H9 (cell line): ENCODE measurements at regions not wholly inside any gene's neighbourhood (a gene's known extent, or its start where the extent isn't known, plus 50 kb on each side); places are given as distances from the start of the nearest gene placed in this dataset.
"Not testable (repeated sequence)": the region's sequence is repeated elsewhere in the genome, so short reads cannot be mapped to it uniquely, and the experiment has no call there.

Source experiments
- DNase-seq: peaks from one replicate; pipeline ENCODE4 v3.0.0-alpha.2; 2017
- H2AFZ ChIP-seq: one replicate; pipeline ENCODE4 v1.6.1; 2013; ENCODE audit warnings: mild to moderate bottlenecking, low read length, control low read depth, moderate library complexity
- H2AK5ac ChIP-seq: 2 replicates; pipeline ENCODE4 v1.6.1; 2013; ENCODE audit warnings: low read length, control low read depth, mixed read lengths; ENCODE audit not compliant: insufficient read length
- H2BK120ac ChIP-seq: one replicate; pipeline ENCODE4 v1.6.1; 2013; ENCODE audit warnings: low read depth, mild to moderate bottlenecking, low read length, control low read depth, inconsistent platforms; ENCODE audit not compliant: poor library complexity, severe bottlenecking
- H2BK12ac ChIP-seq: 2 replicates; pipeline ENCODE4 v1.6.1; 2013; ENCODE audit warnings: low read length, control low read depth, mixed read lengths, low read depth; ENCODE audit not compliant: insufficient read length
- H2BK15ac ChIP-seq: 2 replicates; pipeline ENCODE4 v1.6.1; 2013; ENCODE audit warnings: low read depth, low read length, control low read depth
- H2BK20ac ChIP-seq: one replicate; pipeline ENCODE4 v1.6.1; 2013; ENCODE audit warnings: low read depth, mild to moderate bottlenecking, low read length, control low read depth, inconsistent platforms; ENCODE audit not compliant: poor library complexity, severe bottlenecking
- H2BK5ac ChIP-seq: 2 replicates; pipeline ENCODE4 v1.6.1; 2013; ENCODE audit warnings: low read length, control low read depth, mixed read lengths; ENCODE audit not compliant: insufficient read length
- H3K14ac ChIP-seq: 2 replicates; pipeline ENCODE4 v1.6.1; 2013; ENCODE audit warnings: low read length, control low read depth; ENCODE audit not compliant: insufficient read depth
- H3K18ac ChIP-seq: 2 replicates; pipeline ENCODE4 v1.6.1; 2013; ENCODE audit warnings: low read depth, mild to moderate bottlenecking, mixed read lengths, low read length, control low read depth; ENCODE audit not compliant: insufficient read length
- H3K23ac ChIP-seq: 2 replicates; pipeline ENCODE4 v1.6.1; 2013; ENCODE audit warnings: low read length, control low read depth, mixed read lengths, low read depth; ENCODE audit not compliant: insufficient read length
- H3K23me2 ChIP-seq: 2 replicates; pipeline ENCODE4 v1.6.1; 2013; ENCODE audit warnings: low read depth, mild to moderate bottlenecking, mixed read lengths, low read length, control low read depth; ENCODE audit not compliant: insufficient read length, poor library complexity, severe bottlenecking
- H3K27ac ChIP-seq: 2 replicates; pipeline ENCODE4 v1.5.1; 2013; ENCODE audit warnings: low read length, control low read depth, mixed read lengths, low read depth; ENCODE audit not compliant: insufficient read length
- H3K27me3 ChIP-seq: 2 replicates; pipeline ENCODE4 v1.6.1; 2013; ENCODE audit warnings: low read length, control low read depth, inconsistent platforms; ENCODE audit not compliant: insufficient read depth
- H3K4ac ChIP-seq: 2 replicates; pipeline ENCODE4 v1.6.1; 2013; ENCODE audit warnings: low read depth, mild to moderate bottlenecking, control low read depth, inconsistent platforms, low read length, moderate library complexity
- H3K4me1 ChIP-seq: 2 replicates; pipeline ENCODE4 v1.6.1; 2013; ENCODE audit warnings: low read length, control low read depth, inconsistent platforms; ENCODE audit not compliant: insufficient read depth
- H3K4me2 ChIP-seq: 2 replicates; pipeline ENCODE4 v1.6.1; 2013; ENCODE audit warnings: low read length, control low read depth, mixed read lengths; ENCODE audit not compliant: insufficient read length, insufficient read depth
- H3K56ac ChIP-seq: 2 replicates; pipeline ENCODE4 v1.6.1; 2013; ENCODE audit warnings: low read depth, mild to moderate bottlenecking, mixed read lengths, low read length, control low read depth; ENCODE audit not compliant: insufficient read length
- H3K79me1 ChIP-seq: 2 replicates; pipeline ENCODE4 v1.6.1; 2013; ENCODE audit warnings: low read depth, mild to moderate bottlenecking, moderate library complexity, low read length, control low read depth, inconsistent platforms; ENCODE audit not compliant: insufficient read depth, poor library complexity, severe bottlenecking
- H3K79me2 ChIP-seq: 2 replicates; pipeline ENCODE4 v1.6.1; 2013; ENCODE audit warnings: low read length, control low read depth, inconsistent platforms; ENCODE audit not compliant: insufficient read depth
- H3K9ac ChIP-seq: 2 replicates; pipeline ENCODE4 v1.6.1; 2013; ENCODE audit warnings: low read length, control low read depth, mixed read lengths; ENCODE audit not compliant: insufficient read length; ENCODE audit errors: extremely low read depth
- H3K9me3 ChIP-seq: one replicate; pipeline ENCODE4 v1.6.1; 2013; ENCODE audit warnings: low read depth, low read length, inconsistent platforms; ENCODE audit not compliant: control insufficient read depth
- H3T11ph ChIP-seq: one replicate; pipeline ENCODE4 v1.6.1; 2013; ENCODE audit warnings: mild to moderate bottlenecking, low read length, control low read depth, inconsistent platforms
- H4K20me1 ChIP-seq: one replicate; pipeline ENCODE4 v1.6.1; 2013; ENCODE audit not compliant: control insufficient read depth, insufficient read length, insufficient read depth
- H4K5ac ChIP-seq: 2 replicates; pipeline ENCODE4 v1.6.1; 2013; ENCODE audit warnings: low read depth, mild to moderate bottlenecking, mixed read lengths, low read length, control low read depth; ENCODE audit not compliant: insufficient read length
- H4K8ac ChIP-seq: replicated peaks from 2 replicates; pipeline ENCODE4 v1.6.1; 2013; ENCODE audit warnings: low read length, control low read depth, mixed read lengths, low read depth; ENCODE audit not compliant: insufficient read length
- H4K91ac ChIP-seq: 2 replicates; pipeline ENCODE4 v1.6.1; 2013; ENCODE audit warnings: low read depth, mild to moderate bottlenecking, moderate library complexity, mixed read lengths, low read length, control low read depth; ENCODE audit not compliant: insufficient read length
- H3K27ac Mint-ChIP-seq, 3 experiments: 2 replicates in 2 of 3; 3 replicates in 1 of 3; pipeline ENCODE4 v1.8.0; 2020 to 2021; ENCODE audit warnings: mixed read lengths in 3 of 3, mild to moderate bottlenecking in 1 of 3, moderate library complexity in 1 of 3
- H3K27me3 Mint-ChIP-seq: 2 replicates; pipeline ENCODE4 v1.8.0; 2021; ENCODE audit warnings: low read depth, mild to moderate bottlenecking, moderate library complexity, mixed read lengths
- H3K36me3 Mint-ChIP-seq, 3 experiments: 2 replicates in 2 of 3; 3 replicates in 1 of 3; pipeline ENCODE4 v1.8.0; 2020 to 2021; ENCODE audit warnings: low read depth in 3 of 3, mixed read lengths in 3 of 3; ENCODE audit not compliant: insufficient read depth in 1 of 3
- H3K4me1 Mint-ChIP-seq, 2 experiments: 2 replicates each; pipeline ENCODE4 v1.8.0; 2020; ENCODE audit warnings: mixed read lengths in 2 of 2
- H3K4me3 Mint-ChIP-seq, 2 experiments: 2 replicates in 1 of 2; 3 replicates in 1 of 2; pipeline ENCODE4 v1.8.0; 2020 to 2021; ENCODE audit warnings: mild to moderate bottlenecking in 2 of 2, mixed read lengths in 2 of 2, moderate library complexity in 1 of 2
- H3K9me3 Mint-ChIP-seq, 2 experiments: 2 replicates in 1 of 2; 3 replicates in 1 of 2; pipeline ENCODE4 v1.8.0; 2020; ENCODE audit warnings: mild to moderate bottlenecking in 2 of 2, mixed read lengths in 2 of 2, moderate library complexity in 1 of 2
- CTCF ChIP-seq: fragments of 200-600 bp; sonication (generic); conservative IDR thresholded peaks from 3 replicates; pipeline ENCODE4 v1.8.0; 2021; ENCODE audit warnings: antibody characterized with exemption, mild to moderate bottlenecking
- WGBS: extraction: QIAGEN DNeasy Blood & Tissue Kit; methylation state at CpG from one replicate; pipeline ENCODE4 v1.1.7; 2013; ENCODE audit warnings: missing lambda C conversion rate, low lambda C conversion rate, mixed read lengths; ENCODE audit not compliant: insufficient read length; ENCODE audit errors: extremely low coverage; 5-methylcytosine and 5-hydroxymethylcytosine counted together

DNA sequence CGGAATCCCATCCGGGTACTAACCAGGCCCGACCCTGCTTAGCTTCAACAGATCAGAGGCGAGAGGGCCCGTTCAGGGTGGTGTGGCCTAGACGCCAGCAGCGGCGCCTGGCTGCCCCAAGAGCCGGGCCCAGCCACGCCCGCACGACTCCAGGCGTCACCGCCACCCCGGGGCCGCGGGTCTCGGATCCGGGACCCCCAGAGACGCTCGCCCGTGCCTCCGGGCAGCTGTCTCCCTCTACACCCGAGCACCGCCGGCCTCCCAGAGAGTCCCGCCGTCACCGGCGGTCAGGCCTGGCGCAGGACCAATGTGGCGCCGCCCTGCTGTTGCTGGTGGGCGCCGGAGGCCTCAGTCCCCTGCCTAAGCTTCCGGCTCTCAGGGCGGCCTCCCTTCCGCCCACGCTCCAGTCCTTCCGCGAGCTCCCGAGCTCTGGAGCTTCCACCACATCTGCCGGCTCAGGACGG is 441.2 kb upstream of the DEFB115 start:
- no peak overlapping the region for H3K4me2 ChIP-seq
- no peaks in the 10 kb centered on the region for H3K79me2 ChIP-seq
- H4K5ac ChIP-seq: no peak overlapping the region
- Mint-ChIP-seq H3K27ac (no peak overlapping the region), H3K4me1 (no peaks in the 10 kb centered on the region), H3K36me3 (peaks cover 16 to 22% (median 19%) of the 10 kb centered on the region in 3 experiments), H3K27me3 (peaks cover 10% of the 10 kb centered on the region), H3K9me3 (no peaks in the 10 kb centered on the region), H3K4me3 (no peak overlapping the region)
- no peak overlapping the region for H2BK5ac ChIP-seq
- no peaks in the 10 kb centered on the region for H3K79me1 ChIP-seq
- no peaks in the 10 kb centered on the region; the same call in 1 of the 2 replicates for H3K27me3 ChIP-seq
- no peak overlapping the region for H3K14ac ChIP-seq
- H3K56ac ChIP-seq: no peak overlapping the region
- H3K18ac ChIP-seq: no peak overlapping the region
- TF ChIP-seq CTCF: no peak
- H3K9me3 ChIP-seq: peaks cover 71% of the 10 kb centered on the region
- no peak overlapping the region for H4K91ac ChIP-seq
- H3K23me2 ChIP-seq: no peaks in the 10 kb centered on the region
- H3K9ac ChIP-seq: no peak overlapping the region
- H2AFZ ChIP-seq: no peak overlapping the region
- no peaks in the 10 kb centered on the region for H3K4me1 ChIP-seq
- no peak overlapping the region for H3K23ac ChIP-seq
- H3K27ac ChIP-seq: no peak overlapping the region
- no peak overlapping the region for H2AK5ac ChIP-seq
- no peak overlapping the region for H2BK15ac ChIP-seq
- no peak overlapping the region for H2BK12ac ChIP-seq
- H3T11ph ChIP-seq: no peak overlapping the region
- DNase-seq: peak; percentile 38
- WGBS: no CpG with 5 or more reads among the region's 44 CpGs
- H3K4ac ChIP-seq: no peak overlapping the region
- H4K8ac ChIP-seq: no peak overlapping the region
- H4K20me1 ChIP-seq: no peaks in the 10 kb centered on the region
- H2BK120ac ChIP-seq: no peak overlapping the region
- no peak overlapping the region for H2BK20ac ChIP-seq

DNA sequence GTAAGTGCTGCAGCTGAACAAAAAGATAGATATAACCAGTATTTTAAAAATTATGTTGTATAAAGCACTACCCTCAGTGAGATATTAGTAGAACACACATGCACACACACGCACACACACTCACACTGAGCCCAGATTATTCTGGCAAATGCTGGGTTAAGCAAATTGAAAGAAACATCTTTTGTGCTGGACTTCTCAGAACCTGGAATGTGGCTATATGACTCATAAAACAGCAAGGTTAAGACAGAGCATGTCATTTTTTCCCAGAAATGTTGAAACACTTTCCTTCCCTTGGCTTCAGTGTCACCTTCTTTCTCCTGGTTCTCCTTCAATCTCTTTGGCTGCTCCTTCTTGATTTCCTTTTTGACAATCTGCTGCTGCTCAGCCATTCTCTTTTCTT is 435.8 kb upstream of the DEFB115 start:
- no CpG with 5 or more reads among the region's 1 CpG for WGBS
- H3K27ac ChIP-seq, H3K27ac Mint-ChIP-seq: not testable (repeated sequence)

More for the DNA sequence above, 435.8 kb upstream of the DEFB115 start:
- not testable (repeated sequence) for H4K8ac ChIP-seq, H3K9me3 Mint-ChIP-seq, DNase-seq, H3K23me2 ChIP-seq, H3K4me2 ChIP-seq, H2BK15ac ChIP-seq, H2BK120ac ChIP-seq, H3K56ac ChIP-seq, H4K20me1 ChIP-seq, H3K4me3 Mint-ChIP-seq, H3K14ac ChIP-seq, H3K4me1 ChIP-seq, H3K18ac ChIP-seq, H3K23ac ChIP-seq, H3K36me3 Mint-ChIP-seq, H2AK5ac ChIP-seq, H2BK5ac ChIP-seq, H4K91ac ChIP-seq, H2AFZ ChIP-seq, H3K4me1 Mint-ChIP-seq, H3K27me3 Mint-ChIP-seq, H3K4ac ChIP-seq, H3K27me3 ChIP-seq, H4K5ac ChIP-seq, H3K79me1 ChIP-seq, H2BK20ac ChIP-seq, H3T11ph ChIP-seq, H3K79me2 ChIP-seq, H2BK12ac ChIP-seq, H3K9ac ChIP-seq
- peaks cover 74% of the 10 kb centered on the region for H3K9me3 ChIP-seq
